ENCODE measurements at regions not wholly inside any gene's neighbourhood (a gene's known extent, or its start where the extent isn't known, plus 50 kb on each side); places are given as distances from the start of the nearest gene placed in this dataset.

DNA sequence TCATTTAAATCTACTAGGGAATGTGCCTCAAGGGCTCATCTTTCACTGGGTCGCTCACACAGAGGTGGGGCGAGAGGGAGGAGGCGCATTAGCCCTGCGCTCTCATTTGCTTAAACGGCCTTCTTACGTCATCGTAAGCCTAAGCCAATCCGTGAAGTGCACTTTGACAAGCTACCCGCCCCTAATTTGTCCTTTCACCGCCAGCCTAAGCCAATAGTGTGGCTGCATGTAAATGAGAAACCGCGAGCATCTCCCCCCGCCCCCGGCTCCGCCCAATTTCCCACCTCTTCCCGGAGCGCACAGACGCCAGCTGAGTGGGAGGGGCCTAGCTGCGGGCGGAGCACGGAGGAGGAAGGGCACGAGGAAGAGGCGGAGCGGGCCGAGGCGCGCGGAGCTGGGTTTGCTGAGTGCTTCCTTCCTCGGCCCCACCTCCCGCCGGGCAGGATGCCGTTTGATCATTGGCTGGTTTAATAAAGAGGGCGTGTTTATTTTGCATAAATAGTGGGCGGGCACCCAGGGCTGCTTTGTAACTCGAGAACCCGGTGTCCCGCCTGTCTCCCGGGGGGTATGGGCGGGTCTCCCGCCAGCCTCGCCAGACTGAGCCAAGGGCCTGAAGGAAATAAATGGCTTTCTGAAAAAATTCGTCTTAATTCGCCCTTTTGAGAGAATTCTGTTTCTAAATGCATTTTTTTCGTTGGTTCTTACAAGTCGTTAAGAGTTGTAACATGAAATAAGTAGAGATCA, 289.6 kb upstream of the NFE2L3 start:
- Mint-ChIP-seq H3K9me3 (ENCODE audit: insufficient read depth) (no peaks in the 10 kb centered on the region), H3K4me1 (peaks cover 3% of the 10 kb centered on the region), H3K27me3 (peaks cover 50% of the 10 kb centered on the region), H3K4me3 (peak overlapping the region; percentile 47), H3K27ac (peak overlapping the region; percentile 70)
- Histone ChIP-seq H4K20me1 (ENCODE audit: control insufficient read depth, insufficient read depth, low read length, poor library complexity, severe bottlenecking) (no peaks in the 10 kb centered on the region), H3K4me1 (ENCODE audit: control insufficient read depth in 2 of 2, insufficient read depth in 2 of 2, low read length in 2 of 2) (peaks cover 12 to 40% of the 10 kb centered on the region in 2 donors), H3K79me2 (ENCODE audit: control insufficient read depth, insufficient read depth, low read length) (no peaks in the 10 kb centered on the region), H3K36me3 (replicated peaks in 1 of 2; ENCODE audit: control extremely low read depth in 1 of 2, control insufficient read depth in 1 of 2, extremely low read depth in 1 of 2, insufficient read depth in 2 of 2, low read length in 1 of 2) (no peaks in the 10 kb centered on the region), H3K27me3 (replicated peaks in 1 of 4; ENCODE audit: control extremely low read depth in 1 of 4, control insufficient read depth in 3 of 4, insufficient read depth in 4 of 4, low read length in 3 of 4) (peaks cover 5 to 94% (median 79%) of the 10 kb centered on the region in 4 experiments), H3K9me3 (ENCODE audit: control extremely low read depth in 1 of 3, control insufficient read depth in 2 of 3, insufficient read depth in 1 of 3, low read length in 2 of 3) (peaks cover 5 to 44% (median 41%) of the 10 kb centered on the region in 3 donors), H3K4me2 (replicated peaks; ENCODE audit: low read depth, low read length, poor library complexity, severe bottlenecking) (peak overlapping the region; percentile 45), H3K9ac (ENCODE audit: low read length) (peak overlapping the region; percentile 2), H3K4me3 (ENCODE audit: control extremely low read depth in 1 of 5, extremely low read depth in 1 of 5, insufficient read depth in 1 of 5, low read depth in 2 of 5, low read length in 4 of 5) (peak overlapping the region in 1 of 5 experiments; percentile 16), H2AFZ (ENCODE audit: insufficient read depth, low read depth, low read length, poor library complexity, severe bottlenecking) (no peak overlapping the region), H3K27ac (ENCODE audit: low read length in 2 of 2) (no peak overlapping the region)
- DNase-seq (peak; percentile 71), ATAC-seq (ENCODE audit: low read depth) (peak; percentile 72)
- ChIA-PET POLR2A (no interaction called here), CTCF (interaction anchor here (0.9 to 1.8 kb wide), 3 partner anchors 11 to 1300 kb away, joined by 4 to 5 read pairs (median 5); no protein-coding TSS in a partner anchor)
- intact Hi-C loops (cut with micrococcal nuclease) = loop anchor here (5.0 to 10.0 kb wide), 2 partner anchors 992 to 1235 kb away; partner anchors contain the start of gene HOXA1
- WGBS (ENCODE audit: insufficient coverage) = under 1% methylated on average over 33 of the region's 45 CpGs
- TF ChIP-seq EZH2 (IDR thresholded peaks at IDR 0.05; ENCODE audit: borderline replicate concordance, insufficient read depth, low read depth, low read length, poor library complexity, severe bottlenecking) (no peak), CTCF (IDR thresholded peaks at IDR 0.05) (no peak)
